ENCODE measurements at regions not wholly inside any gene's neighbourhood (a gene's known extent, or its start where the extent isn't known, plus 50 kb on each side); places are given as distances from the start of the nearest gene placed in this dataset.

DNA sequence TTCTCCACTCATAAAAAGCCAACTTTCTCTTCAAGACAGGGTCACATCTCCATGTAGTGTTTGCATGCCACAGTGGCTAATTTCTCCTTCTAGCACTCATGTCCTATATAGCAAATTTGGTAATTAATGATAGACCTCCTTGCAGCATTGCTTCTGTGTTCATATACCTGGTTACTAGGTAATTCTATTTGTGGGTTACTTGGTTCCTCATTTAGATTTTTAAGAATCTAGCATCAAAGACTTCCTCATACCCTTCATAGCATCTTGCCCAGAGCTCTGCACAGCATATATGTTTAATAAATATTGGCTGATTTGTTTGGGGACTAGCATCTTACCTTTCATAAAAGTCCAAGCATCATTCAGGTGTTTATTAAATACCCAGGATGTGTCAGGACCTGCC is 152.1 kb downstream of the DUSP6 start:
- TF ChIP-seq POLR2AphosphoS5 (IDR thresholded peaks at IDR 0.05; ENCODE audit: low read depth, low read length): no peak
- TF ChIP-seq, protein P1, sequence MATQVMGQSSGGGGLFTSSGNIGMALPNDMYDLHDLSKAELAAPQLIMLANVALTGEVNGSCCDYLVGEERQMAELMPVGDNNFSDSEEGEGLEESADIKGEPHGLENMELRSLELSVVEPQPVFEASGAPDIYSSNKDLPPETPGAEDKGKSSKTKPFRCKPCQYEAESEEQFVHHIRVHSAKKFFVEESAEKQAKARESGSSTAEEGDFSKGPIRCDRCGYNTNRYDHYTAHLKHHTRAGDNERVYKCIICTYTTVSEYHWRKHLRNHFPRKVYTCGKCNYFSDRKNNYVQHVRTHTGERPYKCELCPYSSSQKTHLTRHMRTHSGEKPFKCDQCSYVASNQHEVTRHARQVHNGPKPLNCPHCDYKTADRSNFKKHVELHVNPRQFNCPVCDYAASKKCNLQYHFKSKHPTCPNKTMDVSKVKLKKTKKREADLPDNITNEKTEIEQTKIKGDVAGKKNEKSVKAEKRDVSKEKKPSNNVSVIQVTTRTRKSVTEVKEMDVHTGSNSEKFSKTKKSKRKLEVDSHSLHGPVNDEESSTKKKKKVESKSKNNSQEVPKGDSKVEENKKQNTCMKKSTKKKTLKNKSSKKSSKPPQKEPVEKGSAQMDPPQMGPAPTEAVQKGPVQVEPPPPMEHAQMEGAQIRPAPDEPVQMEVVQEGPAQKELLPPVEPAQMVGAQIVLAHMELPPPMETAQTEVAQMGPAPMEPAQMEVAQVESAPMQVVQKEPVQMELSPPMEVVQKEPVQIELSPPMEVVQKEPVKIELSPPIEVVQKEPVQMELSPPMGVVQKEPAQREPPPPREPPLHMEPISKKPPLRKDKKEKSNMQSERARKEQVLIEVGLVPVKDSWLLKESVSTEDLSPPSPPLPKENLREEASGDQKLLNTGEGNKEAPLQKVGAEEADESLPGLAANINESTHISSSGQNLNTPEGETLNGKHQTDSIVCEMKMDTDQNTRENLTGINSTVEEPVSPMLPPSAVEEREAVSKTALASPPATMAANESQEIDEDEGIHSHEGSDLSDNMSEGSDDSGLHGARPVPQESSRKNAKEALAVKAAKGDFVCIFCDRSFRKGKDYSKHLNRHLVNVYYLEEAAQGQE (IDR thresholded peaks at IDR 0.05; ENCODE audit: low read depth, low read length): no peak
- TF ChIP-seq CTCF (IDR thresholded peaks at IDR 0.05): no peak
- TF ChIP-seq, protein P2, sequence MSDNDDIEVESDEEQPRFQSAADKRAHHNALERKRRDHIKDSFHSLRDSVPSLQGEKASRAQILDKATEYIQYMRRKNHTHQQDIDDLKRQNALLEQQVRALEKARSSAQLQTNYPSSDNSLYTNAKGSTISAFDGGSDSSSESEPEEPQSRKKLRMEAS (IDR thresholded peaks at IDR 0.05; ENCODE audit: low read depth): no peak
- TF ChIP-seq TCF12 (IDR thresholded peaks at IDR 0.05): no peak
